DMS 273 (cell line): ENCODE measurements at regions not wholly inside any gene's neighbourhood (a gene's known extent, or its start where the extent isn't known, plus 50 kb on each side); places are given as distances from the start of the nearest gene placed in this dataset.

Source experiments
- DNase-seq: peaks from one replicate; lab custom pipeline; 2025; ENCODE audit not compliant: unreplicated experiment; lab: John Stamatoyannopoulos, UW

DNA sequence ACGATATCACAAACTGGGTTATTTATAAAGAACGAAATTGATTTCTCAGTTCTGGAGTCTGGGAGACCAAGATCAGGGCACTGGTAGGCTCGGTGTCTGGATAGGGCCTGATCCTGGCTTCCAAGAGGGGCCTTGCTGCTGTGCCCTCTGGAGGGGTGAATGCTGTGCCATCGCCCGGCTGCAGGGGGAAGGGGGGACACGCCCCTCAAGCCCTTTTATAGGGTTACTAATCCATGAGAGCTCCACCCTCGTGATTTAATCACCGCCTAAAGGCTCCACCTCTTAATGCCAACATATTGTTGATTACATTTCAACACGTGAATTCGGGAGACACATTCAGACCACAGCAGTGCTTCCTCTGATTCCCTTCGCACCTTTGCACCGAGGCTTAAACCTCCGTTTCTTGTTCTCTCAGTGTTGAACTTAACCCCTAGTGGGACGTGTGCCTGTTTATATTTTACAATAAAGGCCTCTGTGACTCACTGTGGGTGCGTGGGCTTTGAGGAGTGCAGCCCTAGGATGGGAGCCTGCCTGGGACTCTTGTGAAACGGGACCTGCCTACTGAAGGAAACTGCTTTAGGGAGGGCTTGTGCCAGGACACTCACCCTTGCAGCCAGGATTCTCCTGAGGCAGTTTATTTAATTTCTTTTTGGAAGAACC lies 52.4 kb upstream of the SPATA13 start:
- DNase-seq = no peak

DNA sequence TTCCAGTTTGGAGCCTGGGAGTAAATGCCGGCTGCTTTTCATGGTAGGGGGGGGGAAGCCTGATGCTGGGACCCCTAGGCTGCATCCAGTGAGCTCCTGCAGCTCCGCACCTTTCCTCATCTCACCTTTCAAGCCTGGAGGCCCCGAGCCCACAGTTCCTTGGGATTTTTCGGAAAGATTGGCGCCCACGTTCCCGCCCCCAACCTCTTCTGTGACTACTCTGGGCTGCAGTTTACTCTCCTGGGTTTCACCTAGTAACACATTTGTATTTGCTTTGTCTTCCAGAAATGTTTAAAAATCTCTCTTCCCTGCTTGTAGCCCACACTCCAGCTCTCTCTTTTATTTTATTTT lies 51.9 kb upstream of the SPATA13 start:
- DNase-seq = no peak

DNA sequence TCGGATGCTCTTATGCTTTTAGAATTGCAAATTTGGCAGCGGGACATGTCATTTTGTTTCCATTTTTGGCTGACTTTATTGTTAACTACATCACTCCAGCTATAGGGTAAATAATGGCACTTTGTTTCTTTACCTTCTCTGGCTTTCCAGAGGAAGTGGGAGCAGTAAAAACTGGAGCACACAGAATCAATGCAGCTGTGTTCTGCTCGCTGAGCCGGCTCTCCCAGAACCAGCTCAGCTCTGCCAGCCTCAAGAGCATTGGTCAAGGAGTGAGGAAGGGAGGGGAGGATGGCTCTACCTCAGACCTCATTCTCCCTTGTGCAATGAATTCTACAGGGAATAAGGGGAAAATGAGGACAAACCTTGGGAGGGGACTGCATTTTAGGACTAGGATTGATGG lies 50.5 kb upstream of the SPATA13 start:
- DNase-seq = no peak
